NCI-H1092 treated with DMSO at 0.1 percent for 48 hours (cell line): ENCODE measurements at regions not wholly inside any gene's neighbourhood (a gene's known extent, or its start where the extent isn't known, plus 50 kb on each side); places are given as distances from the start of the nearest gene placed in this dataset.
"Not testable (repeated sequence)": the region's sequence is repeated elsewhere in the genome, so short reads cannot be mapped to it uniquely, and the experiment has no call there.

Source experiments
- DNase-seq: peaks from one replicate; lab custom pipeline; 2025; lab: John Stamatoyannopoulos, UW

DNA sequence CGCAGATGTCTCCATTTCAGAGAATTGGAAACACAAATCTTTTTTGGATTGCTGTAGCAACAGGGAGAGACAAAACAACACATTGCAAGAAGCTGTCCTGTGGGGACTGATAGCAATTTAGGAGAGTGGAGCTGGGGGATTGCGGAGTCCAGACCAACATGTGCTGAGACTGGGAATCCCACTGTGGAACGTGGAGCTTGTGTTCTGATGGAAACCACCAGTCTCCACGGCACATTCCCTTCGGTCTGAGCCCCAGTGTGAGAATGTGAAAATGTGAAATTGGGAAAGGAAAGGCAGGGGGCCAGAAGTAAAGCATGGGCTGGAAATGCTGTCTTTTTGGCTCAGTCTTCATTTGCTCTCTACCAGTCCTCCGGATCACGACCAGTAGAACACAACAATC is 348.8 kb upstream of the TNC start:
- DNase-seq = no peak

DNA sequence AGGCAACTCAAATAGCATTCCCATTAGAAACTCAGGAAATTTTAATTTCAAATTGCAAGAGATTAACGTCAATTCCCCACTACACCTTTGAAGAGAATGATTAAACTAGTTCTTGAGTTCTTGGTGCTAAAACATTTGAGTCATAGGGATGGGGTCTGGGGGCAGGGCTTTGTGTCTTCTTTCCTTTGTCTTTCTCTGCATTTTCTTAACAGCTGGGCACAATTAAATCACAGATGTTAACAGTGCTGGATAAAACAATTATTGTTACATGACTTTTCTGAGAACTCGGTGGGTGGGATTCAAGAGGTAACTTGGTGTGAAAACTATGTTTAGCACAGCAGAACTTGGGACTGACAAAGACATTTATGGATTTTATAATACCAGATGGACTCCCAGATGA is 351.9 kb upstream of the TNC start:
- no peak for DNase-seq

DNA sequence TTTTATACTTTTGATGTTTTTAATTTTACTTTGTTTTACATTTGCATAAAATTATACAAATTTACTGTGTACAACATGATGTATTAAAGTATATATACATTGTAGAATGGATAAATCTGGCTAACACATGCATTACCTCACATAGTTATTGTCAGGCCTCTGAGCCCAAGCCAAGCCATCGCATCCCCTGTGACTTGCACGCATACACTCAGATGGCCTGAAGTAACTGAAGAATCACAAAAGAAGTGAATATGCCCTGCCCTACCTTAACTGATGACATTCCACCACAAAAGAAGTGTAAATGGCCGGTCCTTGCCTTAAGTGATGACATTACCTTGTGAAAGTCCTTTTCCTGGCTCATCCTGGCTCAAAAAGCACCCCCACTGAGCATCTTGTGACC is 355.1 kb upstream of the TNC start:
- DNase-seq = not testable (repeated sequence)

- no peak for DNase-seq
Measured at GRCh38 chr9:115481769-115482168, 363.8 kb upstream of the TNC start.

DNA sequence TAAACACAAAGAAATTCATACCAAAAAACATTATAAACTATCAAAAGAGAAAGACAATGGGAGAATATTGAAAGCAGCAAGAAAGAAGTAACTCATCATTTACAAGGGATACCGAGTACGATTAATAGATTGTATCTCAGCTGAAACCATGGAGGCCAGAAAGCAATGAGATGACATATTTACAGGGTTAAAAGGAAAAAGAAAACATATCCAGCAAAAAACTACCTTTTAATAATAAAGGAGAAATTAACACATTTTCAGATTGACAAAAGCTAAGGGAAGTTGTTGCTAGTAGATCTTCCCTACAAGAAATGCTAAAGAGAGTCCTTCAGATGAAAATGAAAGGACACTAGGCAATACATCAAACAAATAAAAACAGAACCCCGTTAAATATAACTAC is 364.8 kb upstream of the TNC start:
- no peak for DNase-seq

GRCh38 chr9:115492869-115493268 is 374.9 kb upstream of the TNC start:
- DNase-seq = no peak

DNA sequence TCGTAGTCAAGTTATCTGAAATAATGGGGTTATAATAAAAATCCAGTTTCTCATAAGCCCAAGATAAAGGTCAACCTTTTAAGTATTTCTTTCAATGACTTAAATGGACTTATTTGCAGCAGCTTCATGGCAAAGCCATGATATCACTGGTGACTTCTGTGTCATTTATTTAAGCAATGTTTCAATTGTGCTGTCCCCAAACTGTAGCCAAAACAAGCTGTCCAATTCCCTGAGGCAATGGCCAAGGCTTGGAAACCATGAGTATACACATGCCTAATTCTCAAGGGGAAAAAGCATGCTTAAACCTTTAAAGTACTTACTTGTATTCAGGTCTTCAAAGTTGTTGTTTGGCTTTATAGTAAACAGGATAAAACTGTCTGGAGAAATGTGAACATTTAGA is 376.4 kb upstream of the TNC start:
- no peak for DNase-seq

DNA sequence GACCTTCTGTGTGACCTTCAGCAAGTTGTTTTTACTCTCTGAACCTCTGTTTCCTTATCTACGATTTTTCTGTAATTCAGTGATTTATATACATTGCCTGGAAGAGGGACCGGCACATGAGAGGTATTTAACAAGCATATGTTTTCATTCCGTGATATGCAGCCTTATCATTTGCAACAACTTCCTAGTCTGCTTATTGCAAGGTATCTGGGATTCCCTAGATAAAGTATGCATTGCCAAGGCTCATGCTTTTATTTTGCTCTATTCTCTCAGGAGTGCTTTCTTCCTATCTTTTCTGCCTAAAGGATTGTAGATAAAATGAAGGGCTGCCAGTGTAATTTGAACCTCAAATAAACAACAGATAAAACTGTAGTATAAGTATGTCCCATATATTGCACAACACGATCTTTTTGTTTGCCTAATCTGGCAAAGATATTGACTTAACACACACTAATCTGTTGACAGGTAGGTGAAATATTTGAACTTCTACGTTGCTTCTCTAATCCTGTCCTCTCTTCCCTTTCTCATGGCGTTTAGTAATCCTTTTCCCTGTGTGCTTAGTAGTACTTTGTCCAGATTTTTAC is 377.2 kb upstream of the TNC start:
- peak; percentile 2 for DNase-seq

DNA sequence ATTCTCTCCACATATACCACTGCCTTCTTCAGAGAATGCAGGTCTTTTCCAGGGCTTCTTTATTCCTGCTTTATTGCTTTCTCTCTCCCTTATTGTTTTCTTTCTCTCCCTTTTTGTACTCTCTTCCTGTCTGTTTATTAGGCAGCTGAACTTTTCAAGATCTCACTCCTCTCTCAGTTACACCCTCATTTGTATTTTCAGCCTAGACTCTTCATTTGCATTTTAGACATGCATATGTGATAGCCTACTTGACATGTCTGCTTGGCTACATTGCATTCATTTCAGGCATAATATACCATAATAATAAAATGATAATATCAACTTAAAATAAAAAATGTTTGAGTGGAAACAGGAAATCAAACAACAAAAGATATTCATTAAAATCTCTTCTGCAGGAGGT is 377.9 kb upstream of the TNC start:
- no peak for DNase-seq

- DNase-seq = no peak
Measured at GRCh38 chr9:115498303-115498702, 380.3 kb upstream of the TNC start.

- DNase-seq = no peak
Measured at GRCh38 chr9:115507148-115507547, 389.2 kb upstream of the TNC start.

DNA sequence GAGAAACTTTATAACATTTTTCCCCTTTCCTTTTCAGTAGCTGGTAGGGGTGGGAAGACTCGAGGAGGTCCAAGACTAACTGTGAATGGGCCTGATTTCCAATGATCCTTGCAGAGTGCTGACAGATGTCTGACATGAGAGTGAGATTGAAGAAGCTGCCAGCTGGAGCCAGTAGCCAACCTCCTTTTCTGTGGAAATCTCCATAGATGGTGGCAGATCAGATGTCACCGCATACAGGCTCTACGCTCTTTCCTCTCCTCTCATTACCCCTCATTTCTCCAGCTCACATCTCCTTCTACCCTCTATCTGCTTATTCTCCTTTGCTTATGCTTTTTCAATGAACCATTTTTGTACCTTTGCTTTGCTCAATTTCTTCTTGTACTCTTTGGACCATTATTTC is 395.2 kb upstream of the TNC start:
- DNase-seq = peak; percentile 28

DNA sequence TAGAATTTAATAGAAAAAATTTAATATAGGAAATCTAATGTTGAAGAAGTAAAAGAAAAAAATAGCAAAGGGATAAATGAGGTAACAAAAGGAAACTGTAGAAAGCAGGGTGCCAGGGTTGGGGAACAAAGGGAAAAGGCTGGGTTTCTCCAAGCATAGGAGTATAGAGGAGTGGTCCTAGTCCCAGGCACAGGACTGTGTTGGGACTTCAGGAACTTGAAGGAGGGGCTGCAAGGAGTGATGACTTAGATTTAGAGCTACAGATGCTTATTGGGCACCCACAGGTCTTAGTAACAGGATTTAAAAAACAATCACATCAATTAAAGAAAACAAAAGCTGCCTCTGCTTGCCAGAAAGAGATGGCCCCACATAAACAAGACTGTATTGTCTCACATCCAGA is 396.5 kb upstream of the TNC start:
- DNase-seq = no peak

DNA sequence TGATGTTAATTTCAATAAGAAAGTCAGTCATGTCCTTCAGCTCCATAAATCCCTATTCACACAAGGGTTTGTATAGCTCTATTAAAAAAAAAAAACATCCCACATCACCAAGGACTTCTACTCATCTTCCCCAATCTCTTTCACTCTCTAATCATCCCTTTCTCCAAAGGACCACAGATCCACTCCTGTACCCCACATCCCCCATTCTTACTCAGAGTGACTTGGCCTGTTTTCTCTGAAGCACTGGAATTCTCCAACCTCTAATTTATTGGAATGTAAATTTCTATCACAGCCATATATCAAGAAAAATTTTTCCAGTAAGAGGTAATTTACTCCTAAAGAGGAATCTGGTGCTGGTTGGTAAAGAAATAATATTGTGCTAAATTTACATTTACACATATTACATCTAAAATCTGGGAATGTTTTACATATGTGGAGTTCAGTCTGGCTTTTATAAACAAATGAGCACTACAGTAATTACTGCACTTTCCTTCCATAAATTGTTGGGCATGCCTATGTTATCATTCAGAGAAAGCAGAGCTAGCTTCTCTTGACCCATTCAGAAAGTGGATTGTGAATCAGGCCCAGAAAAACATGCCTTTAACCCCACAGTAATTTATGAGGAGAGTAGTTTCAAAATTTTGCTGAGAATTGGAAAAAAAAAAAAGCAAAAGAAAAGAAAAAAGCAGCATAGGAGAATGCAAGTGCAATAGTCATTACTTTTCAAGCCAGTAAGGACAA is 399.5 kb upstream of the TNC start:
- DNase-seq = no peak

DNA sequence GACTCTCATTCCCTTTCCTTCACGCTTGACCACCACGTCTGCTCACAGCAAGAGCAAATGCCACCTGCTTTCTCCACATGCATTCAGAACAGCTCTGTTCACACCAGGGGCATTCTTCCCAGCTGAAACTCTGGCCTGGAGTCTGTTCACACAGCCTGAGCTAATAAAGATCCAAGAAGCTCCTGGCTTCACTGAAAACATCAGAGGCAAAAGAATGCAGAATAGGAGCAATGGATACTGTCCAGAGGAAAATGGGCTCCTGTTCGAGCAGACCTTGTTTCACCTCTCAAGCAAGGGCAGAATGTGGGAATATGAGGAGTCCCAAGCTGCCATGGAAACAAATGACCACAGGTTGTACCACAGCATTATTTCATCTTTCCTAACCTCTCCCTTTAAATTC is 402.7 kb upstream of the TNC start:
- no peak for DNase-seq

DNA sequence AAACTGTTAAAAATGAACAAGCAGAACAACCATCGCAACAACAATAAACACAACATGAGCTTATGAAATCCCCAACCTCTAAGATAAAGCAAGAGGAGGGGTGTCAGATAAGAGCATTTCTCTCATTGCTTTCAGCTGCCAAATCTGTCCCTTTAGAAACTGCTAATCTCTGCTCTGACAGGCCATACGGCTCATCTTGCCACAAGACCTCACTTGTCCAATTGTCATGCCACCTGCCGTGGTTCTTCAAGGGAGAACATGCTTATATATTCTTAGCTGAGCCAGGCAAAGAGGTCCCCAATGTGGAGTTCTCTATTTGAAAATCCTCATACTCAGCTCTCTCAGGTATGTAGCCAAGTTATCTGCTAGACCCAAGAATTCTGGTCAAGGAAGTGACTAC is 405.0 kb upstream of the TNC start:
- DNase-seq = no peak

- peak; percentile 67 for DNase-seq
Measured at GRCh38 chr9:115524453-115525059, 406.6 kb upstream of the TNC start.

GRCh38 chr9:115525111-115526058 is 407.4 kb upstream of the TNC start:
- DNase-seq = no peak

- no peak for DNase-seq
Measured at GRCh38 chr9:115531410-115532125, 413.6 kb upstream of the TNC start.

- no peak for DNase-seq
Measured at GRCh38 chr9:115533511-115533910, 415.6 kb upstream of the TNC start.

DNA sequence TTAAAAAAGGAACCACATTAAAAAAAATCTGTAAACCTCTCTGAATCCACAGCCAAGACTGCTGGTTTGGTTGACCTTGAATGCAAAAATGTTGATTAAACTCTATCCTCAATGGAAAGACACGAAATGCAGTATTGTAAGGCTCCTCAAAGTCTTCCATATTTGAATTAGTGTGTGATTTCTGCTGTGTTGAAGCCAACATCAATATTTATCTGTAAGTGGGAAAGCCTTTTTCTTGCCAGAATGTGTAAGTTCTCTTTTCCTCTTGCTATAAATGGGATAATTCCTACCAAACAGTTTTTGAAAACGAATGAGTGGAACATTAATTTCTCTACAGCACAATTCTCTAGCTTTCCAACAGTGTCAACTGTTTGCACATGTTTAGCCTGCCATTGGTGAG is 422.1 kb upstream of the TNC start:
- no peak for DNase-seq

GRCh38 chr9:115543511-115543910 is 425.6 kb upstream of the TNC start:
- DNase-seq = no peak
